ENCODE measurements at regions not wholly inside any gene's neighbourhood (a gene's known extent, or its start where the extent isn't known, plus 50 kb on each side); places are given as distances from the start of the nearest gene placed in this dataset.

DNA sequence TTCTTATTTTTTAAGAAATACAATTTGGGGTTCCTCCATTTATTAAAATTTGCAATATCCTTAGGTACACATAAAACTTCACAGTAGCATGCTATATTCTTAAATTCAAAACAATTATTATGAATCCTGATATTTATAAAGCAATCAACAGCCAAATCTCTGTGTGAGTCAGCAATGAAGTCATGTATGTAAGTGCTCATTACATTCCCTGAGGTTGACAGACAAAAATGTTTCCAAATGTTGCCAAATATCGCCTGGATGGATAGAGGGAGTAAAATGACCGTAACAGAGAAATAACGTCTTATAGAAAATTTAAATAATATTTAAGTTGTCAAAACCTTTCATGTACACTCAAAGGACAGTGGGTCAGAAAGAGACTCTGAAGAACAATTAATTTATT, 220.0 kb downstream of the PCDH18 start:
- Histone ChIP-seq H3K27ac (ENCODE audit: low read length) (no peak overlapping the region), H3K4me3 (ENCODE audit: low read length in 2 of 2) (no peak overlapping the region), H3K4me1 (ENCODE audit: control insufficient read depth, insufficient read depth, low read length) (no peaks in the 10 kb centered on the region), H3K36me3 (ENCODE audit: control insufficient read depth in 2 of 2, insufficient read depth in 2 of 2, low read length in 2 of 2) (no peaks in the 10 kb centered on the region), H3K9ac (ENCODE audit: low read length in 2 of 2) (no peak overlapping the region), H3K9me3 (ENCODE audit: control insufficient read depth in 2 of 2, low read length in 2 of 2) (no peaks in the 10 kb centered on the region), H3K27me3 (ENCODE audit: control insufficient read depth in 1 of 2, insufficient read depth in 2 of 2, low read length in 2 of 2) (no peaks in the 10 kb centered on the region)

DNA sequence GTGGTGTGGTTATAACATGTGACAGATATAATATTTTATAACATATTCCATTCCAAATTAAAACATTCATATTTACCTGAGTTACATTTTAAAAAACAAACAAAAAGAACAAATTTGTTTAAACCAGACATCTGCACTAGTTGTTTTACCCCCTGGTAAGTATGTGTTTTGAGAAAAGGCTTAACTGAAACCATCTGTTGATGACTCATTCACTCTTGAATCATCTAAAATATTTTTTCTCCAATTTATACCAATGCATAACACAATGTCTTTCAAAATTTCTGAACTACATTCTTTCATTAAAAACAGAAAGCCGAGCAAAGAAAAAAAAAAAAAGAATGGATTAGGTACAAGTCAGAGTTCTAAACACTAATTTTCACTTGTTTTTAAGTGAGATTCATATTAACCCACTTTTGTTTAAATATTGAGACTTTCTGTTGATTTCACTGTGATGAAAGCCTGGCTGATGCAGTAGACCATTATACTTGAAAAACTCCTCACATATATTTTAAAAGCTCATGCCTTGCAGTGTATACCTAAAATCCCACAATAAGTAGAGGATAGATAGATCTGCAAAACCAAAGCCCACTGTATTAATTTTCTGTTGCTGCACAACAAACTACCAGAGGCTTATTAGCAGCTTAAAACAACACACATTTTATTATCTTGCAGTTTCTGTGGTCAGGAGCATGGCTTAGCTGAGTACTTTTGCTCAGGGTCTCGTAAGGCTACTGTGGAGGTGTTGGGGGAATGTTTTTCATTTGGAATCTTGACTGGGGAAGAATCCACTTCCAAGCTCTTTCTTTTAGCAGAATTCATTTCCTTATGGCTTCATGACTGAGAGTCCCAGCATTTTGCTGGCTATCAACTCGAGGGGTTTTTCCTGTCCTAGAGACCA, 221.5 kb downstream of the PCDH18 start:
- no peaks in the 10 kb centered on the region for H3K4me1 ChIP-seq (ENCODE audit: control insufficient read depth, insufficient read depth, low read length)
- no peaks in the 10 kb centered on the region for H3K36me3 ChIP-seq (ENCODE audit: control insufficient read depth in 2 of 2, insufficient read depth in 2 of 2, low read length in 2 of 2)
- H3K27me3 ChIP-seq (ENCODE audit: control insufficient read depth in 1 of 2, insufficient read depth in 2 of 2, low read length in 2 of 2): no peaks in the 10 kb centered on the region
- H3K9me3 ChIP-seq (ENCODE audit: control insufficient read depth in 2 of 2, low read length in 2 of 2): no peaks in the 10 kb centered on the region
- H3K27ac ChIP-seq (ENCODE audit: low read length): no peak overlapping the region
- no peak overlapping the region for H3K9ac ChIP-seq (ENCODE audit: low read length in 2 of 2)
- H3K4me3 ChIP-seq (ENCODE audit: low read length in 2 of 2): no peak overlapping the region

DNA sequence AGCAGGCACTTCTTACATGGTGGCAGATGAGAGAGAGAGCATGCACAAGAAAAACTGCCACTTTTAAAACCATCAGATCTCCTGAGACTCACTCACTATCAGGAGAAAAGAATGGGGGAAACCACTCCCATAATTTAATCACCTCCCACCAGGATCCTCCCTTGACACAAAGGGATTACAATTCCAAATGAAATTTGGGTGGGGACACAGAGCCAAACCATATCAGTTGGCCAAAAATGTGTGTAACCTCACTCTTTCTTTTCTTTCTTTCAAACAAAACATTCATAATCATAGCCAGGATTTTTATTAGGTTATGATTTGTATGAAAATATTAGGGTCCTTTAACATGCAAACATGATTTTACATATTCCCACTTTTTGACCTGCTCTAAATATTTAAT, 222.1 kb downstream of the PCDH18 start:
- H3K27me3 ChIP-seq (ENCODE audit: control insufficient read depth in 1 of 2, insufficient read depth in 2 of 2, low read length in 2 of 2): no peaks in the 10 kb centered on the region
- no peaks in the 10 kb centered on the region for H3K4me1 ChIP-seq (ENCODE audit: control insufficient read depth, insufficient read depth, low read length)
- H3K27ac ChIP-seq (ENCODE audit: low read length): no peak overlapping the region

DNA sequence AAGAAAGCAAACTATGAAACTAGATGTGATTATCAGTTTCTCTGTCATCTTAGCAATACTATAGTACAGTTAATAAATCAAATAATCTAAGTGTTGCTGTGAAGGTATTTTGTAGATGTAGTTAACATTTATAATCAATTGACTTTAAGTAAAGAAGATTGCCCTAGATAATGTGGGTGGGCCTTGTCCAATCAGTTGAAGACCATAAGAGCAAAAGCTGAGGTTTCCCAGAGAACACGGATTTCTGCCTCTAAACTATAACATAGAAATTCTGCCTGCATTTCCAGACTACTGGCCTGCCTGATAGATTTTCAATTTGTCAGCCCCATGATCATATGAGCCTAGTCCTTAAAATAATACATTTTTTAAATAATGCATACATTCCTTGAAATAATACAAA, 222.9 kb downstream of the PCDH18 start:
- H3K36me3 ChIP-seq (ENCODE audit: control insufficient read depth in 2 of 2, insufficient read depth in 2 of 2, low read length in 2 of 2): no peaks in the 10 kb centered on the region
- no peak overlapping the region for H3K4me3 ChIP-seq (ENCODE audit: low read length in 2 of 2)
- no peaks in the 10 kb centered on the region for H3K4me1 ChIP-seq (ENCODE audit: control insufficient read depth, insufficient read depth, low read length)
- H3K27ac ChIP-seq (ENCODE audit: low read length): no peak overlapping the region
- no peak overlapping the region for H3K9ac ChIP-seq (ENCODE audit: low read length in 2 of 2)
- no peaks in the 10 kb centered on the region for H3K9me3 ChIP-seq (ENCODE audit: control insufficient read depth in 2 of 2, low read length in 2 of 2)
- no peaks in the 10 kb centered on the region for H3K27me3 ChIP-seq (ENCODE audit: control insufficient read depth in 1 of 2, insufficient read depth in 2 of 2, low read length in 2 of 2)

More for the DNA sequence above, 222.1 kb downstream of the PCDH18 start:
- Histone ChIP-seq H3K36me3 (ENCODE audit: control insufficient read depth in 2 of 2, insufficient read depth in 2 of 2, low read length in 2 of 2) (no peaks in the 10 kb centered on the region), H3K4me3 (ENCODE audit: low read length in 2 of 2) (no peak overlapping the region), H3K9me3 (ENCODE audit: control insufficient read depth in 2 of 2, low read length in 2 of 2) (no peaks in the 10 kb centered on the region), H3K9ac (ENCODE audit: low read length in 2 of 2) (no peak overlapping the region)

DNA sequence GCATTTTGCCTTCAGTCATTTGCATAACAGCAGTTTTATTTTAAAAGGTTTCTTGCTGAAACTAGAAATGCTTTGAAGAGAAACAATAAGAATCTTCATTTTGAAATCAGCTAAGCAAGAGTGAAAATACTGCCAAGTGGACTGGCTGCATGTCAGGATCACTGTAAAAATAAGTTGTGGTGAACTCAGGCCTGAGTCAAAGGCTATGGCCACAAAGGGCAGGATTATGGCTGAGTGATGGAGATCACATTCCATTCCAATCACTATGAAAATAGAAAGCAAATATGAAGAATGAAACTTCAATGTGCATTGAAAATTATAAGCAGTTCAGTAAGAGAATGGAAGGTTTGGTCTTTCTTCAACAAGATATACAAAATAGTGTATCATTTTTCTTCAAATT, 224.5 kb downstream of the PCDH18 start:
- H3K9me3 ChIP-seq (ENCODE audit: control insufficient read depth in 2 of 2, low read length in 2 of 2): no peaks in the 10 kb centered on the region
- no peaks in the 10 kb centered on the region for H3K27me3 ChIP-seq (ENCODE audit: control insufficient read depth in 1 of 2, insufficient read depth in 2 of 2, low read length in 2 of 2)
- no peak overlapping the region for H3K27ac ChIP-seq (ENCODE audit: low read length)
- no peaks in the 10 kb centered on the region for H3K4me1 ChIP-seq (ENCODE audit: control insufficient read depth, insufficient read depth, low read length)
- no peaks in the 10 kb centered on the region for H3K36me3 ChIP-seq (ENCODE audit: control insufficient read depth in 2 of 2, insufficient read depth in 2 of 2, low read length in 2 of 2)
- H3K4me3 ChIP-seq (ENCODE audit: low read length in 2 of 2): no peak overlapping the region
- no peak overlapping the region for H3K9ac ChIP-seq (ENCODE audit: low read length in 2 of 2)

DNA sequence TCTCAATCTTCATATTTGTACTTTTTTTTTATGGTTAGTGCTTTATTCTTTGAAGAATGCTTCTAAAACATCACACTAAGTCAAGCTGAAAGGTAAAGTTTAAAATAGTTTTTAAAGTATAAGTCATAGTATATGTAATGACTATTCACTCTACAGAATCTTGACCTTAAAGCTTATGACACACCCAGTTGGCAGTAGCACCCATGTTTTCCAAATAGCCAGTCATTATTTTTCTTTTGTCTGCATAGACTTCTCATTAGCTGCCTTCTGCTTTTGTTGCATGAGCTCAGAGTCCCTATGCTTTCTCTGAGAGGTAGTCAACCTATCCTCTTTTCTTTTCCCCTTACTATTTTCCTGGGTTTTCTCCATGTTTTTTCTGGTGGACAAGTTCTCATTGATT, 231.5 kb downstream of the PCDH18 start:
- Histone ChIP-seq H3K27me3 (ENCODE audit: control insufficient read depth in 1 of 2, insufficient read depth in 2 of 2, low read length in 2 of 2) (no peaks in the 10 kb centered on the region), H3K4me1 (ENCODE audit: control insufficient read depth, insufficient read depth, low read length) (no peaks in the 10 kb centered on the region), H3K9me3 (ENCODE audit: control insufficient read depth in 2 of 2, low read length in 2 of 2) (no peaks in the 10 kb centered on the region), H3K4me3 (ENCODE audit: low read length in 2 of 2) (no peak overlapping the region), H3K36me3 (ENCODE audit: control insufficient read depth in 2 of 2, insufficient read depth in 2 of 2, low read length in 2 of 2) (no peaks in the 10 kb centered on the region), H3K27ac (ENCODE audit: low read length) (no peak overlapping the region), H3K9ac (ENCODE audit: low read length in 2 of 2) (no peak overlapping the region)

DNA sequence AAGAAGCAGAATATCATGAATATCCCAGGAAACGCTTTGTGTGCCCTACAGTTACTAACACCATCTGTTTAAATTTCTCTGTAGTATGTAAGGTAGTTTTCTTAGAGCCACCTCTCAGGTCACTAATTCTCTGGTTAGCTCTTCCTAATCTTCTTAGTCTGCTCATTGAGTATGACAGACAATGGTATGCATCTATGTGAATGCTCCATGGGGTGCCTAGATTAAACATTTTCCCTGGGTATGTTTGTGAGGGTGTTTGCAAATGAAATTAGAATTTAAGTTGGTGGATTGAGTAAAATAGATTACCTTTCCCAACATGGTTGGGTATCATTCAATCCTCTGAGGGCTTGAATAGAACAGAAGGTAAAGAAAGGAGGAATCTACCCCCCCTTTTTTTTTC, 233.0 kb downstream of the PCDH18 start:
- no peaks in the 10 kb centered on the region for H3K4me1 ChIP-seq (ENCODE audit: control insufficient read depth, insufficient read depth, low read length)
- H3K27me3 ChIP-seq (ENCODE audit: control insufficient read depth in 1 of 2, insufficient read depth in 2 of 2, low read length in 2 of 2): no peaks in the 10 kb centered on the region
- no peak overlapping the region for H3K27ac ChIP-seq (ENCODE audit: low read length)
- no peak overlapping the region for H3K4me3 ChIP-seq (ENCODE audit: low read length in 2 of 2)
- no peaks in the 10 kb centered on the region for H3K9me3 ChIP-seq (ENCODE audit: control insufficient read depth in 2 of 2, low read length in 2 of 2)
- no peak overlapping the region for H3K9ac ChIP-seq (ENCODE audit: low read length in 2 of 2)
- no peaks in the 10 kb centered on the region for H3K36me3 ChIP-seq (ENCODE audit: control insufficient read depth in 2 of 2, insufficient read depth in 2 of 2, low read length in 2 of 2)

DNA sequence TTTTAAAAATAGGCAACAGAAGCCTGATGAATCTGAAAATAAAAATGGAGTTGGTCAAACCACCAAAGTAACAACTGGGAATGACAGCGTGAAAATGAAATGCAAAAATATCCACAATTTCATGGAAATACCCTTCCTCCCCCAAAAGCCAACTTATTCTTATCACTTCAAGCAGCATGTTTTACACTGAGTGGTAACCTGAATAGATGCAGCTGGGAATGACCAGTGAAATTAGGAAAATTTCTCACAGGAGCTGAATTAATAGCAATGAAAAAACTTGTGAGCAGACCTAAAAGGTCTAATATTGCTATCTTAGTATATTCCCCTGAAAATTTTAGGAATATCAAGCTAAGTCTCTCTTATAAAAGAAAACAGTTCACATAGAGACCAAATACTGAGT, 239.0 kb downstream of the PCDH18 start:
- H3K27ac ChIP-seq (ENCODE audit: low read length): no peak overlapping the region
- H3K9ac ChIP-seq (ENCODE audit: low read length in 2 of 2): no peak overlapping the region
- H3K4me1 ChIP-seq (ENCODE audit: control insufficient read depth, insufficient read depth, low read length): no peaks in the 10 kb centered on the region
- H3K9me3 ChIP-seq (ENCODE audit: control insufficient read depth in 2 of 2, low read length in 2 of 2): no peaks in the 10 kb centered on the region
- no peak overlapping the region for H3K4me3 ChIP-seq (ENCODE audit: low read length in 2 of 2)
- no peaks in the 10 kb centered on the region for H3K36me3 ChIP-seq (ENCODE audit: control insufficient read depth in 2 of 2, insufficient read depth in 2 of 2, low read length in 2 of 2)
- no peaks in the 10 kb centered on the region for H3K27me3 ChIP-seq (ENCODE audit: control insufficient read depth in 1 of 2, insufficient read depth in 2 of 2, low read length in 2 of 2)

DNA sequence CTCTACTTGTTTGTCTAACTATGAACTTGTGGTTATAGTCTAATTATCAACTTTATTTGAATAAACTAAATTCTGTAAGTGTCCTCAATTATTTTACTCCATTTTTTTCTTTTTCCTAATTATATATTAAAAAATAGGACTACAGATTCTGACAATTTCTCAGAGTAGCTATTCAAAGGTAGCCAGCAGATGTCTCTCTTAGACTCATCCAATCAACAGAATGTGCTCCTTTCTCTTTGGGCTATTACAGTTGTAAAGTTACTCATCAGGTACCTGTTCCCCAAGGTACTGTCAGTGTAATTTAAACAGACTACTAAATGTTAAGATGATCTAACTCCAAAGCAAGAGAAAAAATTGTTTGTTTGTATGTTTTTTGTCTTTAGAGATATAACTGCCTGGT, 248.6 kb downstream of the PCDH18 start:
- Histone ChIP-seq H3K27me3 (ENCODE audit: control insufficient read depth in 1 of 2, insufficient read depth in 2 of 2, low read length in 2 of 2) (no peaks in the 10 kb centered on the region), H3K27ac (ENCODE audit: low read length) (no peak overlapping the region), H3K4me1 (ENCODE audit: control insufficient read depth, insufficient read depth, low read length) (no peaks in the 10 kb centered on the region), H3K9ac (ENCODE audit: low read length in 2 of 2) (no peak overlapping the region), H3K36me3 (ENCODE audit: control insufficient read depth in 2 of 2, insufficient read depth in 2 of 2, low read length in 2 of 2) (no peaks in the 10 kb centered on the region), H3K9me3 (ENCODE audit: control insufficient read depth in 2 of 2, low read length in 2 of 2) (no peaks in the 10 kb centered on the region), H3K4me3 (ENCODE audit: low read length in 2 of 2) (no peak overlapping the region)

DNA sequence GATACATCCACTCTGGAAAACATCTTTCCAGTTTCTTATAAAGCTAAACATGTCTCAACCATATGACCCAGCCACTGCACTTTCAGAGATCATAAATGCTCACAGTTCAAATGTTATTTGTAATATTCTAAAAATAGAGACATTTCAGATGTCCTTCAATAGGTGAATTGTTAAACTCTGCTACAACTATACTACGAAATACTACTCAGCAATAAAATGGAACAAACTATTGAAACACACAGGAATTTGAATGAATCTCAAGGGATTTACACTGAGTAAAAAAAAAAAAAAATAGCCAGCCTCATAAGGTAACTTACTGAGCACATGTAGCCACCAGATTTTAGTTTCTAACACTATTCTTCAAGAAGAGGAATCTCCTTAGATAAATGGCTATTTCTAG, 253.9 kb downstream of the PCDH18 start:
- no peak overlapping the region for H3K27ac ChIP-seq (ENCODE audit: low read length)
- H3K9me3 ChIP-seq (ENCODE audit: control insufficient read depth in 2 of 2, low read length in 2 of 2): no peaks in the 10 kb centered on the region
- H3K27me3 ChIP-seq (ENCODE audit: control insufficient read depth in 1 of 2, insufficient read depth in 2 of 2, low read length in 2 of 2): no peaks in the 10 kb centered on the region
- no peak overlapping the region for H3K9ac ChIP-seq (ENCODE audit: low read length in 2 of 2)
- H3K4me1 ChIP-seq (ENCODE audit: control insufficient read depth, insufficient read depth, low read length): no peaks in the 10 kb centered on the region
- no peak overlapping the region for H3K4me3 ChIP-seq (ENCODE audit: low read length in 2 of 2)
- H3K36me3 ChIP-seq (ENCODE audit: control insufficient read depth in 2 of 2, insufficient read depth in 2 of 2, low read length in 2 of 2): no peaks in the 10 kb centered on the region

DNA sequence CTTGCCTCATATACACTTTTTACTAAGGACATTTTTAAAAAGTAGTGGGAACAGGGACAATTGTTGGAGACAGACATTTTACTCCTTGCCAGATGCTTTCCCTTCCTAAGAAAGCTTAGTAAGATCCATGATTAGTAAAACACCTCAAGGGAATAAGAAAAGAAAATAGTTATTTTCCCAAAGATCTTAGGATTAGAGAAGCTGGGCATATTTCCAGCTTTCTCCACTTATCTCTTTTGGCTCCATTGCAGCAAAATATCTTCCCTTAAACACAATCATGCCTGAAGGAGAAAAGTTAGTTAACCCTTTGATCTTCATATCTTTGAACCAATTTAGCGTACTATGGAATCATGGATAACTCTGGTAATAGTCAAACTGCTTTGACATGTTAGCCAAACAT, 257.9 kb downstream of the PCDH18 start:
- H3K9ac ChIP-seq (ENCODE audit: low read length in 2 of 2): no peak overlapping the region
- no peaks in the 10 kb centered on the region for H3K36me3 ChIP-seq (ENCODE audit: control insufficient read depth in 2 of 2, insufficient read depth in 2 of 2, low read length in 2 of 2)
- no peaks in the 10 kb centered on the region for H3K27me3 ChIP-seq (ENCODE audit: control insufficient read depth in 1 of 2, insufficient read depth in 2 of 2, low read length in 2 of 2)
- peaks cover 0 to 2% of the 10 kb centered on the region in 2 donors for H3K9me3 ChIP-seq (ENCODE audit: control insufficient read depth in 2 of 2, low read length in 2 of 2)
- no peak overlapping the region for H3K4me3 ChIP-seq (ENCODE audit: low read length in 2 of 2)
- no peak overlapping the region for H3K27ac ChIP-seq (ENCODE audit: low read length)
- no peaks in the 10 kb centered on the region for H3K4me1 ChIP-seq (ENCODE audit: control insufficient read depth, insufficient read depth, low read length)

Data from stomach smooth muscle (tissue), 2 donors.